Limb (tissue), 2 donors: ENCODE measurements at regions not wholly inside any gene's neighbourhood (a gene's known extent, or its start where the extent isn't known, plus 50 kb on each side); places are given as distances from the start of the nearest gene placed in this dataset.

ENCODE experiments used
- DNase-seq, 2 donors: peaks; one replicate each; pipeline ENCODE4 v3.0.0-alpha.2; 2016; ENCODE audit errors: extremely low spot score in 2 of 2

- no peak for DNase-seq
Observed at GRCh38 chr12:124687174-124687902, 119.9 kb upstream of the NCOR2 start.

- DNase-seq: no peak
Observed at GRCh38 chr12:124686370-124687173, 119.2 kb upstream of the NCOR2 start.

- no peak for DNase-seq
Observed at GRCh38 chr12:124685689-124686369, 118.4 kb upstream of the NCOR2 start.

- no peak for DNase-seq
Observed at GRCh38 chr12:124684971-124685688, 117.7 kb upstream of the NCOR2 start.

- DNase-seq: no peak
Observed at GRCh38 chr12:124684496-124684895, 117.1 kb upstream of the NCOR2 start.

- DNase-seq: no peak
Observed at GRCh38 chr12:124683152-124684124, 116.0 kb upstream of the NCOR2 start.

GRCh38 chr12:124682425-124683151, 115.2 kb upstream of the NCOR2 start:
- DNase-seq: no peak

GRCh38 chr12:124681779-124682391, 114.5 kb upstream of the NCOR2 start:
- DNase-seq: no peak

- no peak for DNase-seq
Observed at GRCh38 chr12:124680863-124681778, 113.7 kb upstream of the NCOR2 start.

GRCh38 chr12:124679533-124680371, 112.3 kb upstream of the NCOR2 start:
- DNase-seq: no peak

GRCh38 chr12:124679047-124679446, 111.6 kb upstream of the NCOR2 start:
- DNase-seq: no peak

GRCh38 chr12:124678421-124678893, 111.0 kb upstream of the NCOR2 start:
- no peak for DNase-seq

GRCh38 chr12:124677552-124678356, 110.3 kb upstream of the NCOR2 start:
- no peak for DNase-seq

GRCh38 chr12:124676714-124677462, 109.5 kb upstream of the NCOR2 start:
- no peak for DNase-seq

GRCh38 chr12:124675881-124676713, 108.7 kb upstream of the NCOR2 start:
- DNase-seq: no peak
